Liver (tissue), 8 donors: ENCODE measurements at regions not wholly inside any gene's neighbourhood (a gene's known extent, or its start where the extent isn't known, plus 50 kb on each side); places are given as distances from the start of the nearest gene placed in this dataset.

Experiments
- DNase-seq: peaks from one replicate; pipeline ENCODE4 v3.0.0-alpha.2; 2017; ENCODE audit warnings: low spot score
- H3K27ac ChIP-seq, 2 donors: one replicate each; pipeline ENCODE4 v1.7.0; 2013; ENCODE audit warnings: inconsistent platforms in 2 of 2, low read length in 2 of 2, control low read depth in 1 of 2, low read depth in 1 of 2, mild to moderate bottlenecking in 1 of 2
- H3K27me3 ChIP-seq, 4 donors: one replicate each; pipeline versions ENCODE4 v1.6.1 to v1.7.0; 2013; ENCODE audit warnings: low read length in 3 of 4, inconsistent platforms in 1 of 4, mild to moderate bottlenecking in 1 of 4, moderate library complexity in 1 of 4; ENCODE audit not compliant: control insufficient read depth in 4 of 4, insufficient read depth in 4 of 4
- H3K36me3 ChIP-seq, 4 donors: one replicate each; pipeline versions ENCODE4 v1.6.1 to v1.7.0; 2013; ENCODE audit warnings: low read length in 3 of 4, mild to moderate bottlenecking in 3 of 4, low read depth in 1 of 4, moderate library complexity in 1 of 4; ENCODE audit not compliant: control insufficient read depth in 4 of 4, insufficient read depth in 3 of 4
- H3K4me1 ChIP-seq, 4 donors: one replicate each; pipeline versions ENCODE4 v1.6.1 to v1.7.0; 2013; ENCODE audit warnings: low read length in 3 of 4, mild to moderate bottlenecking in 3 of 4, moderate library complexity in 1 of 4; ENCODE audit not compliant: control insufficient read depth in 4 of 4, insufficient read depth in 4 of 4
- H3K4me3 ChIP-seq, 3 donors: one replicate each; pipeline versions ENCODE4 v1.6.1 to v1.7.0; 2013; ENCODE audit warnings: low read length in 3 of 3, control low read depth in 1 of 3, low read depth in 1 of 3, mild to moderate bottlenecking in 1 of 3
- H3K9ac ChIP-seq, 2 donors: one replicate each; pipeline ENCODE4 v1.7.0; 2013; ENCODE audit warnings: low read length in 2 of 2, mild to moderate bottlenecking in 2 of 2, moderate library complexity in 2 of 2, control low read depth in 1 of 2, low read depth in 1 of 2
- H3K9me3 ChIP-seq, 4 donors: one replicate each; pipeline versions ENCODE4 v1.6.1 to v1.7.0; 2013; ENCODE audit warnings: low read length in 3 of 4; ENCODE audit not compliant: control insufficient read depth in 4 of 4
- EGR1 ChIP-seq, 2 donors: IDR thresholded peaks; 2 replicates each; pipeline ENCODE4 v1.6.1; 2016 to 2018; ENCODE audit warnings: antibody characterized with exemption in 2 of 2, low read depth in 2 of 2
- FOXA1 ChIP-seq: IDR thresholded peaks from 2 replicates; pipeline ENCODE4 v1.6.1; 2016; ENCODE audit warnings: antibody characterized with exemption
- FOXA2 ChIP-seq: IDR thresholded peaks from 2 replicates; pipeline ENCODE4 v1.6.1; 2016; ENCODE audit warnings: antibody characterized with exemption
- HNF4A ChIP-seq, 2 donors: conservative IDR thresholded peaks; 2 replicates each; pipeline ENCODE4 v1.6.1; 2016; ENCODE audit warnings: antibody characterized with exemption in 2 of 2, mild to moderate bottlenecking in 2 of 2
- HNF4G ChIP-seq: IDR thresholded peaks from 2 replicates; pipeline ENCODE4 v1.6.1; 2016; ENCODE audit warnings: antibody characterized with exemption
- JUND ChIP-seq, 2 donors: IDR thresholded peaks; 2 replicates each; pipeline ENCODE4 v1.6.1; 2016; ENCODE audit warnings: antibody characterized with exemption in 2 of 2
- NR2F2 ChIP-seq: IDR thresholded peaks from 2 replicates; pipeline ENCODE4 v1.6.1; 2016; ENCODE audit warnings: antibody characterized with exemption
- RAD21 ChIP-seq, 2 donors: IDR thresholded peaks; 2 replicates each; pipeline ENCODE4 v1.6.1; 2016; ENCODE audit warnings: antibody characterized with exemption in 2 of 2, mild to moderate bottlenecking in 2 of 2
- RXRA ChIP-seq, 2 donors: IDR thresholded peaks; 2 replicates each; pipeline ENCODE4 v1.6.1; 2017 to 2018; ENCODE audit warnings: antibody characterized with exemption in 2 of 2, mild to moderate bottlenecking in 1 of 2
- SP1 ChIP-seq: IDR thresholded peaks from 2 replicates; pipeline ENCODE4 v1.6.1; 2018; ENCODE audit warnings: antibody characterized with exemption, mild to moderate bottlenecking
- TAF1 ChIP-seq: conservative IDR thresholded peaks from 2 replicates; pipeline ENCODE4 v1.6.1; 2016; ENCODE audit warnings: antibody characterized with exemption, mild to moderate bottlenecking
- YY1 ChIP-seq: IDR thresholded peaks from 2 replicates; pipeline ENCODE4 v1.6.1; 2016; ENCODE audit warnings: antibody characterized with exemption, mild to moderate bottlenecking
- WGBS: extraction: QIAGEN DNeasy Blood & Tissue Kit; methylation state at CpG from one replicate; pipeline ENCODE4 v1.1.7; 2013; 5-methylcytosine and 5-hydroxymethylcytosine counted together
- TF ChIP-seq, protein P1 (sequence below): fragments of 150-350 bp; IDR thresholded peaks from 2 replicates; pipeline ENCODE4 v1.5.1; 2017; ENCODE audit warnings: improper control_type of control experiment, low read depth, low read length; ENCODE audit not compliant: missing input control
- TF ChIP-seq, protein P2 (sequence below): IDR thresholded peaks from 2 replicates; pipeline ENCODE4 v1.6.1; 2016; ENCODE audit warnings: antibody characterized with exemption
- TF ChIP-seq, protein P3 (sequence below): IDR thresholded peaks from 2 replicates; pipeline ENCODE4 v1.6.1; 2016; ENCODE audit warnings: antibody characterized with exemption, mild to moderate bottlenecking
- TF ChIP-seq, protein P4 (sequence below): IDR thresholded peaks from 2 replicates; pipeline ENCODE4 v1.6.1; 2016; ENCODE audit warnings: antibody characterized with exemption
- TF ChIP-seq, protein P5 (sequence below): IDR thresholded peaks from 2 replicates; pipeline ENCODE4 v1.6.1; 2016; ENCODE audit warnings: antibody characterized with exemption
- donor health status: healthy.
- donor health status: healthy.
- donor health status: healthy.
- donor health status: healthy.
- donor health status: healthy.

DNA sequence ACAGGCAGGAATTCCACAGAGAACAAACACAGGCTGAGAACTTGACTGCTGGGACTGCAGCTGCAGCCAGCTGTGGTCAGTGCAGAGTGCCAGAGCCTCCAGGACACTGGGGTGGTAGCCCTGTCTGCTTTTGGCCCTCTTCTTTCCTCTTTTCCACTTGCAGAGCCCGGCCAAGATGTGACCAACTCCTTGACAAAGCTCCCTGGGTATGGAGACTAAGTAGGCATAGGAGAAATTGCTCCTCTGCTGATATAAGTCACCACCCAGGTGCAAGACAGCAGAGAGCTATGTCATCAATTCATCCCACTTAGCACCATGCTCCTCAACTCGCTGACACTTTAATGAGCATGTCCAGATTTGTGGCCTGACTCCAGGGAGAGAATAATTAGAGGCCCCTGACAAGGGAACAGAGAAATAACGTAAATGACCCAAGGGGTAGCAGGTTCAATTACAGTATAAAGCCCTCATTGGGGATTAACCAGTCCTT lies 369.4 kb upstream of the B3GAT1 start:
- H3K4me1 ChIP-seq = peaks cover 0 to 10% (median under 1%) of the 10 kb centered on the region in 4 donors
- no peak for DNase-seq
- no peaks in the 10 kb centered on the region for H3K27me3 ChIP-seq
- H3K4me3 ChIP-seq = no peak overlapping the region
- TF ChIP-seq YY1 = no peak
- TF ChIP-seq, protein P1, sequence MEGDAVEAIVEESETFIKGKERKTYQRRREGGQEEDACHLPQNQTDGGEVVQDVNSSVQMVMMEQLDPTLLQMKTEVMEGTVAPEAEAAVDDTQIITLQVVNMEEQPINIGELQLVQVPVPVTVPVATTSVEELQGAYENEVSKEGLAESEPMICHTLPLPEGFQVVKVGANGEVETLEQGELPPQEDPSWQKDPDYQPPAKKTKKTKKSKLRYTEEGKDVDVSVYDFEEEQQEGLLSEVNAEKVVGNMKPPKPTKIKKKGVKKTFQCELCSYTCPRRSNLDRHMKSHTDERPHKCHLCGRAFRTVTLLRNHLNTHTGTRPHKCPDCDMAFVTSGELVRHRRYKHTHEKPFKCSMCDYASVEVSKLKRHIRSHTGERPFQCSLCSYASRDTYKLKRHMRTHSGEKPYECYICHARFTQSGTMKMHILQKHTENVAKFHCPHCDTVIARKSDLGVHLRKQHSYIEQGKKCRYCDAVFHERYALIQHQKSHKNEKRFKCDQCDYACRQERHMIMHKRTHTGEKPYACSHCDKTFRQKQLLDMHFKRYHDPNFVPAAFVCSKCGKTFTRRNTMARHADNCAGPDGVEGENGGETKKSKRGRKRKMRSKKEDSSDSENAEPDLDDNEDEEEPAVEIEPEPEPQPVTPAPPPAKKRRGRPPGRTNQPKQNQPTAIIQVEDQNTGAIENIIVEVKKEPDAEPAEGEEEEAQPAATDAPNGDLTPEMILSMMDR = no peak
- TF ChIP-seq, protein P2, sequence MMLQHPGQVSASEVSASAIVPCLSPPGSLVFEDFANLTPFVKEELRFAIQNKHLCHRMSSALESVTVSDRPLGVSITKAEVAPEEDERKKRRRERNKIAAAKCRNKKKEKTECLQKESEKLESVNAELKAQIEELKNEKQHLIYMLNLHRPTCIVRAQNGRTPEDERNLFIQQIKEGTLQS = no peak
- TF ChIP-seq RXRA (IDR thresholded peaks at IDR 0.05) = no peak
- TF ChIP-seq HNF4G = no peak
- TF ChIP-seq TAF1 = no peak
- no peak for TF ChIP-seq FOXA2
- 71% methylated on average over 3 of the region's 3 CpGs for WGBS
- H3K9ac ChIP-seq = no peak overlapping the region
- no peak overlapping the region for H3K27ac ChIP-seq
- H3K36me3 ChIP-seq = no peaks in the 10 kb centered on the region
- no peaks in the 10 kb centered on the region for H3K9me3 ChIP-seq

DNA sequence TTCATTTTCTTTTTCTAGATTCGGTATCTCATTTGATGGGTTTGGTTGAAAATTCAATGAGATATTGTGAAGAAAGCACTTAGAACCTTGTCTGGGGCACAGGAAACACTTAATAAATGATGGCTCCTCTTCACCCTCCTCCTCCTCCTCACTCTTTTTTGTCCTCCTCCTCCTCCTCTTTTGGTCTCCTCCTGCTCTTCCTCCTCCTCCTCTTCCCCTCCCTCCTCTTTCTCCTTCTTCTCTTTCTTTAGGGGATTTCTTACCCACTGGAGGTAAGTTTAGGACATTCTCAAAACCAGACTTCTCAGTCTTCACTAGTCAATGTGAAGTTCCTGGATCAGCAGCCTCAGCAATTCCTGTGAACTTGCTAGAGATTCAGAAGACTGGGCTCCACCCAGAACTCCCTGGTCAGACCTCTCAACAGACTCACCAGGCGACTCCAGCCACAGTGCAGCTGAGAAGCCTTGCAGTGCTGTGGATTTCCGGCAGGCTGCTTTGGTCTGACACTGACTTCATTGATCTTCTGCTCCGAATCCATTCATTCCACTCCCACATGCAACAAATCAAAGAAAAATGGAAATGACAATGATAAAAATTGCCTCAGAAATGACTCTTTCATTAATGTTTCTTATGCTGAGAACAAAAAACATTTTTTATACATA lies 368.6 kb upstream of the B3GAT1 start:
- TF ChIP-seq SP1 (no peak), EGR1 (IDR thresholded peaks at IDR 0.05; ENCODE audit: low read depth in 2 of 2) (no peak), TAF1 (no peak), HNF4G (no peak), RAD21 (IDR thresholded peaks at IDR 0.05) (no peak), HNF4A (conservative IDR thresholded peaks at IDR 0.05) (no peak), FOXA1 (no peak), FOXA2 (no peak), NR2F2 (no peak), JUND (IDR thresholded peaks at IDR 0.05) (no peak)
- TF ChIP-seq, protein P3, sequence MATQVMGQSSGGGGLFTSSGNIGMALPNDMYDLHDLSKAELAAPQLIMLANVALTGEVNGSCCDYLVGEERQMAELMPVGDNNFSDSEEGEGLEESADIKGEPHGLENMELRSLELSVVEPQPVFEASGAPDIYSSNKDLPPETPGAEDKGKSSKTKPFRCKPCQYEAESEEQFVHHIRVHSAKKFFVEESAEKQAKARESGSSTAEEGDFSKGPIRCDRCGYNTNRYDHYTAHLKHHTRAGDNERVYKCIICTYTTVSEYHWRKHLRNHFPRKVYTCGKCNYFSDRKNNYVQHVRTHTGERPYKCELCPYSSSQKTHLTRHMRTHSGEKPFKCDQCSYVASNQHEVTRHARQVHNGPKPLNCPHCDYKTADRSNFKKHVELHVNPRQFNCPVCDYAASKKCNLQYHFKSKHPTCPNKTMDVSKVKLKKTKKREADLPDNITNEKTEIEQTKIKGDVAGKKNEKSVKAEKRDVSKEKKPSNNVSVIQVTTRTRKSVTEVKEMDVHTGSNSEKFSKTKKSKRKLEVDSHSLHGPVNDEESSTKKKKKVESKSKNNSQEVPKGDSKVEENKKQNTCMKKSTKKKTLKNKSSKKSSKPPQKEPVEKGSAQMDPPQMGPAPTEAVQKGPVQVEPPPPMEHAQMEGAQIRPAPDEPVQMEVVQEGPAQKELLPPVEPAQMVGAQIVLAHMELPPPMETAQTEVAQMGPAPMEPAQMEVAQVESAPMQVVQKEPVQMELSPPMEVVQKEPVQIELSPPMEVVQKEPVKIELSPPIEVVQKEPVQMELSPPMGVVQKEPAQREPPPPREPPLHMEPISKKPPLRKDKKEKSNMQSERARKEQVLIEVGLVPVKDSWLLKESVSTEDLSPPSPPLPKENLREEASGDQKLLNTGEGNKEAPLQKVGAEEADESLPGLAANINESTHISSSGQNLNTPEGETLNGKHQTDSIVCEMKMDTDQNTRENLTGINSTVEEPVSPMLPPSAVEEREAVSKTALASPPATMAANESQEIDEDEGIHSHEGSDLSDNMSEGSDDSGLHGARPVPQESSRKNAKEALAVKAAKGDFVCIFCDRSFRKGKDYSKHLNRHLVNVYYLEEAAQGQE = no peak
- TF ChIP-seq, protein P4, sequence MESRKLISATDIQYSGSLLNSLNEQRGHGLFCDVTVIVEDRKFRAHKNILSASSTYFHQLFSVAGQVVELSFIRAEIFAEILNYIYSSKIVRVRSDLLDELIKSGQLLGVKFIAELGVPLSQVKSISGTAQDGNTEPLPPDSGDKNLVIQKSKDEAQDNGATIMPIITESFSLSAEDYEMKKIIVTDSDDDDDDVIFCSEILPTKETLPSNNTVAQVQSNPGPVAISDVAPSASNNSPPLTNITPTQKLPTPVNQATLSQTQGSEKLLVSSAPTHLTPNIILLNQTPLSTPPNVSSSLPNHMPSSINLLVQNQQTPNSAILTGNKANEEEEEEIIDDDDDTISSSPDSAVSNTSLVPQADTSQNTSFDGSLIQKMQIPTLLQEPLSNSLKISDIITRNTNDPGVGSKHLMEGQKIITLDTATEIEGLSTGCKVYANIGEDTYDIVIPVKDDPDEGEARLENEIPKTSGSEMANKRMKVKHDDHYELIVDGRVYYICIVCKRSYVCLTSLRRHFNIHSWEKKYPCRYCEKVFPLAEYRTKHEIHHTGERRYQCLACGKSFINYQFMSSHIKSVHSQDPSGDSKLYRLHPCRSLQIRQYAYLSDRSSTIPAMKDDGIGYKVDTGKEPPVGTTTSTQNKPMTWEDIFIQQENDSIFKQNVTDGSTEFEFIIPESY = no peak
- TF ChIP-seq, protein P2 = no peak
- TF ChIP-seq, protein P1 = no peak
- TF ChIP-seq, protein P5, sequence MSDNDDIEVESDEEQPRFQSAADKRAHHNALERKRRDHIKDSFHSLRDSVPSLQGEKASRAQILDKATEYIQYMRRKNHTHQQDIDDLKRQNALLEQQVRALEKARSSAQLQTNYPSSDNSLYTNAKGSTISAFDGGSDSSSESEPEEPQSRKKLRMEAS = no peak

More for the DNA sequence above, 368.6 kb upstream of the B3GAT1 start:
- Histone ChIP-seq H3K27me3 (no peaks in the 10 kb centered on the region), H3K4me1 (peaks cover 0 to 10% (median under 1%) of the 10 kb centered on the region in 4 donors), H3K27ac (no peak overlapping the region), H3K9me3 (no peaks in the 10 kb centered on the region), H3K4me3 (no peak overlapping the region), H3K36me3 (no peaks in the 10 kb centered on the region), H3K9ac (no peak overlapping the region)
- WGBS = 77% methylated on average over 4 of the region's 4 CpGs
- DNase-seq = no peak
